ENCODE measurements at regions not wholly inside any gene's neighbourhood (a gene's known extent, or its start where the extent isn't known, plus 50 kb on each side); places are given as distances from the start of the nearest gene placed in this dataset.

- TF ChIP-seq CTCF (IDR thresholded peaks at IDR 0.05): no peak
Measured at GRCh38 chr3:16794257-16794656, 90.5 kb upstream of the PLCL2 start.

- no peak for TF ChIP-seq CTCF (IDR thresholded peaks at IDR 0.05)
Measured at GRCh38 chr3:16795581-16795980, 89.2 kb upstream of the PLCL2 start.

GRCh38 chr3:16797831-16798230 lies 86.9 kb upstream of the PLCL2 start:
- TF ChIP-seq CTCF (IDR thresholded peaks at IDR 0.05): no peak

GRCh38 chr3:16798738-16799137 lies 86.0 kb upstream of the PLCL2 start:
- no peak for TF ChIP-seq CTCF (IDR thresholded peaks at IDR 0.05)

- TF ChIP-seq CTCF (IDR thresholded peaks at IDR 0.05): no peak
Measured at GRCh38 chr3:16800361-16800760, 84.4 kb upstream of the PLCL2 start.

- no peak for TF ChIP-seq CTCF (IDR thresholded peaks at IDR 0.05)
Measured at GRCh38 chr3:16801223-16801622, 83.5 kb upstream of the PLCL2 start.

GRCh38 chr3:16801698-16802097 lies 83.1 kb upstream of the PLCL2 start:
- no peak for TF ChIP-seq CTCF (IDR thresholded peaks at IDR 0.05)

GRCh38 chr3:16802389-16802788 lies 82.4 kb upstream of the PLCL2 start:
- no peak for TF ChIP-seq CTCF (IDR thresholded peaks at IDR 0.05)

All from LNCAP (cell line).